ENCODE measurements at regions not wholly inside any gene's neighbourhood (a gene's known extent, or its start where the extent isn't known, plus 50 kb on each side); places are given as distances from the start of the nearest gene placed in this dataset.

DNA sequence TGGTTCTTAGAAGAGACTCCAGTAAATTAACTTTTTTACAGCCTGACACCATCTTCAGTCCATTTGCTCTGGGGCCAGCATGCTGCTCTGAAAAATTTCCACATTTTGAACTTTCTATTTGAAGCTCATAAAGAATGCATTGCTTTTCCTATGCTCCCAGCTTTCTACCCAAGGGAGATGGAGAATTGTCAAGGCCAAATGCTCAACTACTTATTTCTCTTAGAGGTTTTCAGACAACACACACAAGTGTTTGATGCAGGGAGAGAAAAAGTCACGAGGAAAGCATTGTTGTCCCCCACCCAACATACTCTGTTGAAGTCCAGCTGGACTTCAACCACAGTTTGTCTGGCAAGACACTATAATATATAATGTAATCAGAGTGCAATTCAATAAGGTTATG, 100.3 kb upstream of the CADPS start:
- TF ChIP-seq POLR2A (IDR thresholded peaks at IDR 0.05; ENCODE audit: low read length) = no peak
- no peak for TF ChIP-seq GATA1 (IDR thresholded peaks at IDR 0.05; ENCODE audit: low read depth, low read length)

Data from erythroblast (primary cell).